ENCODE measurements at regions not wholly inside any gene's neighbourhood (a gene's known extent, or its start where the extent isn't known, plus 50 kb on each side); places are given as distances from the start of the nearest gene placed in this dataset.
A peak's percentile ranks its signal among the peaks of the same experiment; 100 is the strongest.

DNA sequence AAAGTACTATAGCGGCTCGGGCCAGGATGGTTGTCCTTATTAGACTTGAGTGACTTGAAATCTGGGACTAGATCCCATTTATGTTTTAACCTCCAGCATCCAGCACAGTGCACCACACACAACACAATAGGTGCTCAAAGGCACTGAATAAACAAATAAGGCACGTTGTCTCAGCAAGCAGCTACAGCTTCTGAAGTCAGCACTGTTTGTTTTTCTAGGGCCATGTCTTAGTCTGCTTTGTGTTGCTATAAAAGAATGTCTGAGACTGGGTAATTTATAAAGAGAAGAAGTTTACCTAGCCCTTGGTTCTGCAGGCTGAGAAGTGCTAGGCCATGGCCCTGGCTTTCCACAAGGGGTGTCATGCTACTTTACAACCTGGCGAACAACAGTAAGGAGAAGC, 102.1 kb upstream of the LNX1 start:
- DNase-seq (ENCODE audit: low spot score), result no peak

GRCh38 chr4:53688186-53688790, 97.0 kb upstream of the LNX1 start:
- peak; percentile 96 for DNase-seq (ENCODE audit: low spot score)

- no peak for DNase-seq (ENCODE audit: low spot score)
Measured at GRCh38 chr4:53686521-53686920, 95.2 kb upstream of the LNX1 start.

GRCh38 chr4:53684136-53685130, 93.1 kb upstream of the LNX1 start:
- no peak for DNase-seq (ENCODE audit: low spot score)

GRCh38 chr4:53682908-53683307, 91.6 kb upstream of the LNX1 start:
- no peak for DNase-seq (ENCODE audit: low spot score)

- no peak for DNase-seq (ENCODE audit: low spot score)
Measured at GRCh38 chr4:53682196-53682595, 90.9 kb upstream of the LNX1 start.

- DNase-seq (ENCODE audit: low spot score), result no peak
Measured at GRCh38 chr4:53680598-53680997, 89.3 kb upstream of the LNX1 start.

GRCh38 chr4:53680168-53680567, 88.9 kb upstream of the LNX1 start:
- no peak for DNase-seq (ENCODE audit: low spot score)

DNA sequence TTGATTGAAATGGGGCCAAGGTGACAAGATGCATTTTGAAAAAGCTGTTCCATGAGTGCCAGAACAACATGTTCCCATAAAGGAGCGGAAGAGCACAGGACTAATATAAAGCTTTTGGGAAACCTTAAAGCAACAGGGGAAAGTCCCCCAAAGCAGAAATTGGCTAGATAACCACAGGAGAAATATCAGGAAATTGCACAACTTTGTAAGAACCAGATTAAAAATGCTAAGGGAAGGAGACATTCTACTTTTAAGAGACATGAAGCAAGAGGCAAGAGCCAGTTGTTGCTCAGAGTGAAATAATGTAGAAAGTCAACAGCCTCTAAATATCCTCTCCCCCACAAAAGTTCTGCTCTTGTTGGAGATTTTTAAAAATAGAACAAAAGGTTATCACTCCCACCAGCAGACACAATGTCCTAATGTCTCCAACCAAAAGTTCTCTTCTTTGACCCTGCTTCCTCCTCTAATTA, 85.2 kb upstream of the LNX1 start:
- DNase-seq (ENCODE audit: low spot score), result no peak

DNA sequence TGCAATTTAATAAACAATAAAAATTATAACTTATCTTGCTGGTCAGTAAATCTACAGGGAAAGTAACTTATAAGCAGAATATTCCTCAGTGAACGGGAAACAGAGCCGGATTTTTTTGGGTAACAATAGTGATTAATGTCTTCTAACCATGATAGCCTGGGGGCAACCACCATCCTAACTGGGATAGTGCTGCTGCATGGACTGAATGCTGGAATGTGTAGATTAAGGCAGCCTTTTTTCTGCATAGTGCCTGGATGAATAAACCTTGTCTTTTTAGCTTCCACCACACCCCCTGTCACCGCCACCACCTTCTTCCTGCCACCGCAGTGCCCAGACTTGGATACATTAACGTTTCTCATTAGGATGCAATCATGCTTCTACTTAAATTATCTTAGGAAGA, 83.6 kb upstream of the LNX1 start:
- no peak for DNase-seq (ENCODE audit: low spot score)

- no peak for DNase-seq (ENCODE audit: low spot score)
Measured at GRCh38 chr4:53672873-53673272, 81.6 kb upstream of the LNX1 start.

- no peak for DNase-seq (ENCODE audit: low spot score)
Measured at GRCh38 chr4:53671757-53672156, 80.5 kb upstream of the LNX1 start.

DNA sequence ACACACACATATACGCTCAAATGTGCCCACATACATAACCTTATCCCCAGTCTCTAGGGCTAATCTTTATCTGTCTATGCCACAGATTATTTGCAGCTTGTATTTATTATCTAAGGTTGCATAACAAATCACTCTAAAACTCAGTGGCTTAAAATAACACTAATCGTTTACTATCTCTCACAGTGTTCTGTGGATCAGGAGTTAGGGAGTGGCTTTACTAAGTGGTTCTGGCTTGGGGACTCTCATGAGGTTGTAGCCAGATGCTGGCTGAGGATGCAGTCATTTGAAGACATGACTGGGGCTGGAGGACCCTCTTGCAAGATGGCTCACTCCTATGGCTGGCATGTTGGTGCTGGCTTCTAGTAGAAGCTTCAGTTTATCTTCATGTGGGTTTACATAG, 68.5 kb upstream of the LNX1 start:
- DNase-seq (ENCODE audit: low spot score), result no peak

DNA sequence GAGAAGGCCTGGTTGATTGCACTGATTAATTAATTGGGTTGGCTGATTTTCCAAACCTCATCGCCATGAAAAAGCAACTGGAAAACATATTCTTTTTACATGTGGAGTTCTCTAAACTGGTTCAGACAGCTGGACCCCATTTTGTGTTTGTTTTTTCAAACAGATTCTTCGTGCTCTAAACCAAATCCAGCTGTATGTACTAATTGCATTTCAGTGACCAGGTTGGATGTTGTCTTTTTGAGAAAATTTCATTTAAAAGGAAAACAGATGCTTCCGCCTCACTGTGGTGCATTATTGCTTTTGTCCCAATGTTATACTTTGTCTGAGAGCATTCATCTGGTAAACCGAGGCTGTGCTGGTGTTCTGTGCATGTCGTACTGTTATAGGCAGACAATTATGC, 67.8 kb upstream of the LNX1 start:
- DNase-seq (ENCODE audit: low spot score), result no peak

GRCh38 chr4:53658029-53658428, 66.7 kb upstream of the LNX1 start:
- no peak for DNase-seq (ENCODE audit: low spot score)

GRCh38 chr4:53656421-53656981, 65.2 kb upstream of the LNX1 start:
- DNase-seq (ENCODE audit: low spot score), result peak; percentile 23

- DNase-seq (ENCODE audit: low spot score), result peak; percentile 15
Measured at GRCh38 chr4:53654300-53654758, 63.0 kb upstream of the LNX1 start.

DNA sequence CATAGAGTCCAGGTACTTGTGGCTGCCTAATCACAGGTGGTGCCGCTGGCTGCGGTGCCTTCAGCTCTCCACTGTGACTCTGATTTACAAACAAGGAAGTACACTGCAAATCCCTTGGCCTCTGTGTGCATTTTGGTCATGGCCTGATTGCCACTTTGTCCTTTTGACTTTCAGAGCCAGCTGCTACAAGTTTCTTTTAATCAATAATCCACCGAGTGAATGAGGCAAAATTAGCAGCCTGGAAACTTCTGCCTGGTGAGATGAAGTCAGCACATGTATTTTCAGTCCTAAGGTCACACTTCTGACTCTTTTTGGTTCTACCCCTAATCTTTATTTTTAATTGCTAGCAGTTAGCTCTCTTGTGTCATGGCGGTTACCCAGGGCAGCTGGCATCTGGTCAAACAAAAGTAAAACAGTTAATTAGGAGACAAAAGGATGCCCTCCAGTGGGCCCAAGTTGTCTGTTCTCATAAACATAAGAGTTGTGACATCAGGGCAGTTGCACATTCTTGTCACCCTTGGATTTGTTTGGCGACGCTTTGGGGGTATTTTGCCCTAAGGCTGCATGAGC, 62.3 kb upstream of the LNX1 start:
- DNase-seq (ENCODE audit: low spot score), result peak; percentile 22

- peak; percentile 2 for DNase-seq (ENCODE audit: low spot score)
Measured at GRCh38 chr4:53651156-53651735, 60.0 kb upstream of the LNX1 start.

- DNase-seq (ENCODE audit: low spot score), result no peak
Measured at GRCh38 chr4:53649357-53649756, 58.1 kb upstream of the LNX1 start.

DNA sequence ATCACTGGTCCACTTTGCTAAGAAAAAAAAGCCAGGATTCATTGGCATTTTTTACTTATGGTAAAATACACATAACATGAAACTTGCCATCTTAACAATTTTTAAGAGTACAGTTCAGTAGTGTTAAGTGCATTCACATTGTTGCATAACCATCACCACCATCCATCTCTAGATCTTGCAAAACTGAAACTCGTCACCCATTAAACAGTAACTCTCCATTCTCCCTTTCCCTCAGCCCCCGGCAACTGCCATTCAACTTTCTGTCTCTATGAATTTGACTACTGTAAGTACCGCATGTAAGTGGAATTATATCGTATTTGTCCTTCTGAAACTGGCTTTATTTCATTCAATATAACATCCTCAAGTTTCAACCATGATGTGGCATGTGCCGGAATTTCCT, 56.3 kb upstream of the LNX1 start:
- no peak for DNase-seq (ENCODE audit: low spot score)

DNA sequence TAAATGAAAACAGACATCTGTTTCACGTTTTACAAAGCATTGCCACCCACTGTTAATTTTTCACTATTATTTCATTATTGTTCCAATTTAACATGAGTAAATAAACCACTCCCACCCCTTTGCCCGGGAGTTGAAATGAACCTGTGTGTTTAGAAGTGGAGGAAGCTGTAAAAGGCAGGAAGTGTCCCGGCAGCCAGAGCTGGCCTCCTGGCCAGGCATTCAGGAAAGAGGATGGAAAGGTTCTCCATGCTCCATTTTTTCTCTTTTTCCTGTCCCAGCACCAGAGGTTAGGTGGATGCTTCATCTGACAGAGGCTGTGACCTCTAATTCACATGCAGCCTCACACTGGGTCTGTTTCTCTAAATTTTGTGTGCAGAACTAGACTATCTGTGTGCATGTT, 55.5 kb upstream of the LNX1 start:
- DNase-seq (ENCODE audit: low spot score), result no peak
